ENCODE measurements at regions not wholly inside any gene's neighbourhood (a gene's known extent, or its start where the extent isn't known, plus 50 kb on each side); places are given as distances from the start of the nearest gene placed in this dataset.

DNA sequence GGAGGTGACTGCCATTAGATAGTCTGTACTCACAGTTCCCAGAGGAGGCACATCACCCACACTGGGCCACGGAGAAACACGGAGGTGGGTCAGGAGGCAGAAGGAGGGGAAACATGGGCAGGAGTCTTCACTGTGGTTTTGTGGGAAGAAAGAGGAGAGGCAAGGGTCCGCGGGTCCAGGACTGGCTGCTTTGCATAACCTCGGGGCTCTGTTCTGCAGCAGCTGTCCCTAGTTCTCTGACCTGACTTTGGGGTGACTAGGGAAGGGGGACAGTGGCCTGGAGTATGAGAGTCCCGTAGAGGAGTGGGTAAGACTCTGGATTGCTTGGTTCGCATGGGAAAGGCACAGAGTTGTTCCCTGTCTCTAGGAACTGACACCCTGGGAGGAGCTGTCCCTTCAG, 238.3 kb upstream of the RAB6C start:
- TF ChIP-seq POLR2A (IDR thresholded peaks at IDR 0.05) = no peak
- TF ChIP-seq, protein P1, sequence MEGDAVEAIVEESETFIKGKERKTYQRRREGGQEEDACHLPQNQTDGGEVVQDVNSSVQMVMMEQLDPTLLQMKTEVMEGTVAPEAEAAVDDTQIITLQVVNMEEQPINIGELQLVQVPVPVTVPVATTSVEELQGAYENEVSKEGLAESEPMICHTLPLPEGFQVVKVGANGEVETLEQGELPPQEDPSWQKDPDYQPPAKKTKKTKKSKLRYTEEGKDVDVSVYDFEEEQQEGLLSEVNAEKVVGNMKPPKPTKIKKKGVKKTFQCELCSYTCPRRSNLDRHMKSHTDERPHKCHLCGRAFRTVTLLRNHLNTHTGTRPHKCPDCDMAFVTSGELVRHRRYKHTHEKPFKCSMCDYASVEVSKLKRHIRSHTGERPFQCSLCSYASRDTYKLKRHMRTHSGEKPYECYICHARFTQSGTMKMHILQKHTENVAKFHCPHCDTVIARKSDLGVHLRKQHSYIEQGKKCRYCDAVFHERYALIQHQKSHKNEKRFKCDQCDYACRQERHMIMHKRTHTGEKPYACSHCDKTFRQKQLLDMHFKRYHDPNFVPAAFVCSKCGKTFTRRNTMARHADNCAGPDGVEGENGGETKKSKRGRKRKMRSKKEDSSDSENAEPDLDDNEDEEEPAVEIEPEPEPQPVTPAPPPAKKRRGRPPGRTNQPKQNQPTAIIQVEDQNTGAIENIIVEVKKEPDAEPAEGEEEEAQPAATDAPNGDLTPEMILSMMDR (IDR thresholded peaks at IDR 0.05) = no peak
- TF ChIP-seq EP300 (IDR thresholded peaks at IDR 0.05) = no peak
- WGBS, 3 donors = 81 to 88% (median 82%) methylated on average over 7 of the region's 7 CpGs
- Histone ChIP-seq H3K4me3 (no peak overlapping the region), H3K36me3 (no peaks in the 10 kb centered on the region), H3K27ac (no peak overlapping the region), H3K4me1 (ENCODE audit: insufficient read depth) (no peaks in the 10 kb centered on the region), H3K9me3 (no peaks in the 10 kb centered on the region), H3K27me3 (no peaks in the 10 kb centered on the region)
- no peak for DNase-seq
- intact Hi-C loops (cut with DNase I) = no loop called here

DNA sequence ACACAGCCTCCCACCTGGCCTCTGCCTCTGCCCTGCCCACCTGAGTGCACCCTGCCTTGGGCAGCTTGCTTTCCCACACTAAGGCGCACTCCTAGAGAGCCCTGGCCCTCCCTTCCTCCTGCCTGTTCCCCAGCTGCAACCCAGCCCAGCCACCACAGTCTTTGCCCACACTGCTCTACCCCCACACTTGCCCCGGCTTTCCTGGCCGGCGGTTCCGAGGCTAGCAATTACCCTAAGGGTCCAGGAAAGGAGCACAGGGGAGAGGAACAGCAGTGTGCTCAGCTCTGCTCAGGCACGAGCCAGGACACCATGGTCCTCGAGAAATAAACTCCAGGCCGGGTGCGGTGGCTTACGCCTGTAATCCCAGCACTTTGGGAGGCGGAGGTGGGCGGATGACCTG, 237.8 kb upstream of the RAB6C start:
- TF ChIP-seq, protein P1 (IDR thresholded peaks at IDR 0.05) = no peak
- TF ChIP-seq POLR2A (IDR thresholded peaks at IDR 0.05) (no peak), EP300 (IDR thresholded peaks at IDR 0.05) (no peak)
- no peaks in the 10 kb centered on the region for H3K36me3 ChIP-seq
- no peak overlapping the region for H3K4me3 ChIP-seq
- no peak for DNase-seq
- H3K4me1 ChIP-seq (ENCODE audit: insufficient read depth) = no peaks in the 10 kb centered on the region
- H3K27ac ChIP-seq = no peak overlapping the region
- 81 to 83% (median 82%) methylated on average over 12 of the region's 12 CpGs for WGBS, 3 donors
- intact Hi-C loops (cut with DNase I) = no loop called here
- no peaks in the 10 kb centered on the region for H3K9me3 ChIP-seq
- no peaks in the 10 kb centered on the region for H3K27me3 ChIP-seq

DNA sequence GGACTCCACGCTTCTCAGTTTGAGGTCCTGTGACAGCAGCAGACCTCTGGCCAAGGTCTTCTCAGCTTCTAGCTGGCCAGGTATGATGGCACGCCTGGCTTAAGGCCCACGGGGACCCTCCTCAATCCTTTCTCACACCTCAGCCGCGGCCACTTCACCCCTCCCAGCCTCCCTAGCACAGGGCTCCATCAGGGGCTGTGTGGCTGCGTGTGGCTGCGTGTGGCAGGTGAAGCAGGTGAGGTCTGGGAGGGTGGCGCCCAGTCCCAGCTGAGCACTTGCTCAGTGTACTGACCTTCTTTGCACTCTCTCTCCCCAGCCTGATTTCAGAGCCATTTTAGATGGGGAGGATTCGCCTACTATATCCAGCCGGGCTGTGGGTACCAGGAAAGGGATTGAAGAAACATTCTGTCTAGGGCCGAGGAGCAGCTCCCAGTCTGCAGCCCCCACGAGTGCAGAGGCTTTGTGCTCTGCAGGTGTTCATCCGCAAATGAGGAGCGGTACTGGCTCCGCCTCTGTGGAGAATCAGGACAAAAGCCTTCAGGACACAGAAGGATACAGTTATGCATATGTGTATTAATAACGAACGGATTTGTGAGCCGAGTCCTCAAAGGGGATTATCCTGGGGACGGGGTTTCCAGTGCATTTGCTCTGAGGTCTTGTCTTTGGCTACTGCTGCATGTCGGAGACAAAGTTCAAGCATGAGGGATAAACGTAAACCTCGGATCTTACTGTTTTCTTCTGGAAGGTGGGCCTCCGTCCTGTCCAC, 236.9 kb upstream of the RAB6C start:
- intact Hi-C loops (cut with DNase I) = no loop called here
- Histone ChIP-seq H3K36me3 (no peaks in the 10 kb centered on the region), H3K9me3 (no peaks in the 10 kb centered on the region), H3K4me1 (ENCODE audit: insufficient read depth) (no peaks in the 10 kb centered on the region), H3K4me3 (no peak overlapping the region), H3K27ac (no peak overlapping the region), H3K27me3 (no peaks in the 10 kb centered on the region)
- DNase-seq = no peak
- WGBS, 3 donors = 87 to 92% (median 91%) methylated on average over 23 of the region's 23 CpGs
- TF ChIP-seq, protein P1 (IDR thresholded peaks at IDR 0.05) = no peak
- no peak for TF ChIP-seq POLR2A (IDR thresholded peaks at IDR 0.05)
- no peak for TF ChIP-seq EP300 (IDR thresholded peaks at IDR 0.05)

DNA sequence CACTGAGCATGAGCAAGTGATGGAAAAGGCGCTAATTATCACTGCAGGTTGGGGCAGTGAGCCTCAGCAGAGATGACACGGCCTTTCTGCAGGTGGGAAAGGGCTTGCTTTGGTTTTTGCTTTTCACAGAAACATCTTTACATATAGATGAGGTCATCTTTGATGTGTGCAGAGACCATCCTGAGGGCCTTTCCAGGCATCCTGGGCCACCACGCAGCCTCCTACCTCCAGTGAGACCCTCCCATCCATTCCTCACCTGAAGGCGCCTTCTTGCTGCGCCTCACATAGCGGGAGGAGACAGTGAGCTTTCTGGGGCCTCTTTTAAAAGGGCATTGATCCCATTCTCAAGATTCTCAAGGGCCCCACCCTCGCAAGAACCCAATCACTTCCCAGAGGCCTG, 235.3 kb upstream of the RAB6C start:
- Histone ChIP-seq H3K9me3 (no peaks in the 10 kb centered on the region), H3K36me3 (no peaks in the 10 kb centered on the region), H3K27me3 (no peaks in the 10 kb centered on the region), H3K4me3 (no peak overlapping the region), H3K4me1 (ENCODE audit: insufficient read depth) (no peaks in the 10 kb centered on the region), H3K27ac (no peak overlapping the region)
- WGBS, 3 donors = 90 to 94% (median 93%) methylated on average over 7 of the region's 7 CpGs
- intact Hi-C loops (cut with DNase I) = no loop called here
- DNase-seq = no peak
- no peak for TF ChIP-seq EP300 (IDR thresholded peaks at IDR 0.05)

DNA sequence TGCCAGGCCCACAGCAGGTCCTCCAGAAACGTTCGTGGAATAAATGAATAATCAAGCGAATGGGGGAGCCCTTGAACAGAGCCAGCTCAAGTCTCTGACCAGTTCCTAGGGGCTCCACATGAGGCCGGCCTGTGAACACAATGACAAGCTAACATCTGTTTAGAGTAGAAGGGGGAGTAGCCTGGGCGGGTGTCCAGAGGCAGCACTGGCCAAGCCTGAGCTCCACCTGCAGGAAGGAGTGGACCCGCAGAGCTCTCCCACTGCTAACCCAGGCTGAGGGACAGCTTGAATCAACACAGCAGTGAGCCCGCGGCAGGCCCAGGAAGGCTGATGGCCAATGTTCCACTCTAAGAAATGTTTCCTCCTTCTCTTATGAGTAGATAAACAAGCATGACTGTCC, 234.8 kb upstream of the RAB6C start:
- TF ChIP-seq EP300 (IDR thresholded peaks at IDR 0.05) = no peak
- TF ChIP-seq POLR2A (IDR thresholded peaks at IDR 0.05) = no peak
- TF ChIP-seq, protein P1 (IDR thresholded peaks at IDR 0.05) = no peak
- H3K36me3 ChIP-seq = no peaks in the 10 kb centered on the region
- H3K27ac ChIP-seq = no peak overlapping the region
- no peak for DNase-seq
- no peak overlapping the region for H3K4me3 ChIP-seq
- no peaks in the 10 kb centered on the region for H3K4me1 ChIP-seq (ENCODE audit: insufficient read depth)
- intact Hi-C loops (cut with DNase I) = no loop called here
- 11 to 17% (median 11%) methylated on average over 8 of the region's 8 CpGs for WGBS, 3 donors
- H3K9me3 ChIP-seq = no peaks in the 10 kb centered on the region
- H3K27me3 ChIP-seq = no peaks in the 10 kb centered on the region

All from ovary (tissue), 7 donors.